Sigmoid colon (tissue), 6 donors: ENCODE measurements at regions not wholly inside any gene's neighbourhood (a gene's known extent, or its start where the extent isn't known, plus 50 kb on each side); places are given as distances from the start of the nearest gene placed in this dataset.

ENCODE experiments used
- DNase-seq: peaks from one replicate; pipeline ENCODE4 v3.0.0-alpha.2; 2019
- H3K27ac ChIP-seq, 4 donors: fragments of 200-600 bp; sonication (generic); one replicate each; pipeline ENCODE4 v1.5.1; 2016 to 2019; ENCODE audit warnings: mild to moderate bottlenecking in 1 of 4
- H3K27me3 ChIP-seq, 3 donors: fragments of 200-600 bp; sonication (generic); one replicate each; pipeline ENCODE4 v1.5.1; 2019; ENCODE audit warnings: mild to moderate bottlenecking in 1 of 3
- H3K36me3 ChIP-seq, 4 donors: fragments of 200-600 bp; sonication (generic); one replicate each; pipeline ENCODE4 v1.5.1; 2016 to 2019
- H3K4me1 ChIP-seq, 4 donors: fragments of 200-600 bp; sonication (generic); one replicate each; pipeline ENCODE4 v1.5.1; 2017 to 2019
- H3K4me3 ChIP-seq, 4 donors: fragments of 200-600 bp; sonication (generic); one replicate each; pipeline ENCODE4 v1.5.1; 2017 to 2019; ENCODE audit warnings: mild to moderate bottlenecking in 2 of 4, moderate library complexity in 1 of 4
- H3K9me3 ChIP-seq, 4 donors: fragments of 200-600 bp in 3 of 4; sonication (generic) in 3 of 4; one replicate each; pipeline versions ENCODE4 v1.5.1 to v1.6.1; 2013 to 2019
- CTCF ChIP-seq, 4 experiments: fragments of 450-650 bp in 3 of 4; fragments of 200-600 bp in 1 of 4; IDR thresholded peaks; one replicate each; pipeline ENCODE4 v1.5.1; 2016 to 2019; ENCODE audit warnings: antibody characterized with exemption in 4 of 4, mild to moderate bottlenecking in 3 of 4, moderate library complexity in 2 of 4
- EP300 ChIP-seq, 4 donors: sonication (generic); formaldehyde crosslinking; IDR thresholded peaks; one replicate each; pipeline ENCODE4 v1.6.1; 2017; ENCODE audit warnings: antibody characterized with exemption in 4 of 4
- POLR2A ChIP-seq, 2 donors: fragments of 450-650 bp; IDR thresholded peaks; one replicate each; pipeline ENCODE4 v1.6.1; 2016; ENCODE audit warnings: antibody characterized with exemption in 2 of 2, mild to moderate bottlenecking in 2 of 2, moderate library complexity in 2 of 2
- POLR2AphosphoS5 ChIP-seq, 4 donors: sonication (generic); formaldehyde crosslinking; IDR thresholded peaks; one replicate each; pipeline ENCODE4 v1.6.1; 2017; ENCODE audit warnings: antibody characterized with exemption in 4 of 4
- WGBS, 2 donors: extraction: QIAGEN DNeasy Blood & Tissue Kit; methylation state at CpG; one replicate each; pipeline ENCODE4 v1.1.7; 2013; 5-methylcytosine and 5-hydroxymethylcytosine counted together
- intact Hi-C: fragments of 100-400 bp; cut with DNase I; formaldehyde crosslinking; loops from one replicate; pipeline ENCODE4 v1.15.1; 2023
- donor health status: healthy with polysubstance abuse.
- donor health status: healthy.

- H3K4me1 ChIP-seq, result no peaks in the 10 kb centered on the region
- no peaks in the 10 kb centered on the region for H3K36me3 ChIP-seq
- intact Hi-C loops, result no loop called here
- DNase-seq, result no peak
- H3K27ac ChIP-seq, result no peak overlapping the region
- H3K27me3 ChIP-seq, result peaks cover 0 to 33% (median 2%) of the 10 kb centered on the region in 3 donors
- H3K9me3 ChIP-seq, result peaks cover 0 to 12% (median 0%) of the 10 kb centered on the region in 4 donors
- 74 to 91% methylated on average over 2 of the region's 2 CpGs for WGBS, 2 donors
- TF ChIP-seq EP300 (IDR thresholded peaks at IDR 0.05), result no peak
- TF ChIP-seq POLR2A (IDR thresholded peaks at IDR 0.05), result no peak
- no peak for TF ChIP-seq POLR2AphosphoS5 (IDR thresholded peaks at IDR 0.05)
- TF ChIP-seq CTCF (IDR thresholded peaks at IDR 0.05), result no peak
- H3K4me3 ChIP-seq, result no peak overlapping the region
These were observed 375.2 kb downstream of the MATN1 start for GRCh38 chr1:30348147-30348546.

GRCh38 chr1:30345491-30346130 is 377.8 kb downstream of the MATN1 start:
- WGBS, 2 donors, result 18 to 50% methylated on average over 4 of the region's 4 CpGs
- Histone ChIP-seq H3K27ac (no peak overlapping the region), H3K4me1 (no peaks in the 10 kb centered on the region), H3K9me3 (peaks cover 0 to 13% (median 0%) of the 10 kb centered on the region in 4 donors), H3K36me3 (no peaks in the 10 kb centered on the region), H3K27me3 (peaks cover 5 to 50% (median 16%) of the 10 kb centered on the region in 3 donors), H3K4me3 (no peak overlapping the region)
- intact Hi-C loops, result no loop called here
- no peak for DNase-seq
- no peak for TF ChIP-seq POLR2AphosphoS5 (IDR thresholded peaks at IDR 0.05)
- TF ChIP-seq POLR2A (IDR thresholded peaks at IDR 0.05), result no peak
- no peak for TF ChIP-seq CTCF (IDR thresholded peaks at IDR 0.05)
- TF ChIP-seq EP300 (IDR thresholded peaks at IDR 0.05), result no peak

- Histone ChIP-seq H3K9me3 (peaks cover 0 to 11% (median 0%) of the 10 kb centered on the region in 4 donors), H3K4me3 (no peak overlapping the region), H3K27me3 (peaks cover 5 to 54% (median 16%) of the 10 kb centered on the region in 3 donors), H3K27ac (no peak overlapping the region), H3K36me3 (no peaks in the 10 kb centered on the region), H3K4me1 (no peaks in the 10 kb centered on the region)
- TF ChIP-seq CTCF (IDR thresholded peaks at IDR 0.05), result no peak
- no peak for TF ChIP-seq EP300 (IDR thresholded peaks at IDR 0.05)
- no peak for TF ChIP-seq POLR2AphosphoS5 (IDR thresholded peaks at IDR 0.05)
- TF ChIP-seq POLR2A (IDR thresholded peaks at IDR 0.05), result no peak
- intact Hi-C loops, result no loop called here
- no peak for DNase-seq
- WGBS, 2 donors, result 51 to 56% methylated on average over 3 of the region's 3 CpGs
These were observed 379.8 kb downstream of the MATN1 start for GRCh38 chr1:30343562-30343961.

- 17 to 45% methylated on average over 33 of the region's 33 CpGs for WGBS, 2 donors
- Histone ChIP-seq H3K9me3 (peaks cover 0 to 9% (median 0%) of the 10 kb centered on the region in 4 donors), H3K27ac (no peak overlapping the region), H3K27me3 (peaks cover 5 to 52% (median 16%) of the 10 kb centered on the region in 3 donors), H3K4me1 (no peaks in the 10 kb centered on the region), H3K4me3 (no peak overlapping the region), H3K36me3 (no peaks in the 10 kb centered on the region)
- no peak for DNase-seq
- intact Hi-C loops, result no loop called here
- TF ChIP-seq POLR2AphosphoS5 (IDR thresholded peaks at IDR 0.05) (no peak), EP300 (IDR thresholded peaks at IDR 0.05) (no peak), CTCF (IDR thresholded peaks at IDR 0.05) (no peak), POLR2A (IDR thresholded peaks at IDR 0.05) (no peak)
These were observed 380.7 kb downstream of the MATN1 start for GRCh38 chr1:30342535-30343141.
